Hepatocyte (in vitro differentiated cells): ENCODE measurements at regions not wholly inside any gene's neighbourhood (a gene's known extent, or its start where the extent isn't known, plus 50 kb on each side); places are given as distances from the start of the nearest gene placed in this dataset.
"Not testable (repeated sequence)": the region's sequence is repeated elsewhere in the genome, so short reads cannot be mapped to it uniquely, and the experiment has no call there.

Source experiments
- EZH2 ChIP-seq: fragments of 200-600 bp; sonication (generic); IDR thresholded peaks from 2 replicates; pipeline ENCODE4 v1.6.1; 2016; ENCODE audit warnings: antibody characterized with exemption, mild to moderate bottlenecking, borderline replicate concordance
- EZH2phosphoT487 ChIP-seq: fragments of 200-600 bp; sonication (generic); IDR thresholded peaks from one replicate; pipeline ENCODE4 v1.6.1; 2018; ENCODE audit warnings: antibody characterized with exemption, mild to moderate bottlenecking, low read depth, moderate library complexity; ENCODE audit not compliant: unreplicated experiment, severe bottlenecking
- TF ChIP-seq, protein P1 (sequence below): fragments of 200-600 bp; sonication (generic); IDR thresholded peaks from 2 replicates; pipeline ENCODE4 v1.5.1; 2016; ENCODE audit warnings: antibody characterized with exemption, mild to moderate bottlenecking; ENCODE audit not compliant: poor library complexity

DNA sequence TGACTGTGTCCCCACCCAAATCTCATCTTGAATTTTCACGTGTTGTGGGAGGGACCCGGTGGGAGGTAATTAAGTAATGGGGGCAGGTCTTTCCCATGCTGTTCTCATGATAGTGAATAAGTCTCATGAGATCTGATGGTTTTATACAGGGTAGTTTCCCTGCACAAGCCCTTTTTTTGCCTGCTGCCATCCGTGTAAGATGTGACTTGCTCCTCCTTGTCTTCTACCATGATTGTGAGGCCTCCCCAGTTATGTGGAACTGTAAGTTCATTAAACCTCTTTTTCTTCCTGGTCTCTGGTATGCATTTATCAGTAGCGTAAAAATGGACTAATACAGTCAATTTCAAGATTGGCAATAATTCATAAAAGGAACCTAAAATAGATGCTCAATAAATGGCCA, 261.0 kb downstream of the ETV1 start:
- TF ChIP-seq, protein P1, sequence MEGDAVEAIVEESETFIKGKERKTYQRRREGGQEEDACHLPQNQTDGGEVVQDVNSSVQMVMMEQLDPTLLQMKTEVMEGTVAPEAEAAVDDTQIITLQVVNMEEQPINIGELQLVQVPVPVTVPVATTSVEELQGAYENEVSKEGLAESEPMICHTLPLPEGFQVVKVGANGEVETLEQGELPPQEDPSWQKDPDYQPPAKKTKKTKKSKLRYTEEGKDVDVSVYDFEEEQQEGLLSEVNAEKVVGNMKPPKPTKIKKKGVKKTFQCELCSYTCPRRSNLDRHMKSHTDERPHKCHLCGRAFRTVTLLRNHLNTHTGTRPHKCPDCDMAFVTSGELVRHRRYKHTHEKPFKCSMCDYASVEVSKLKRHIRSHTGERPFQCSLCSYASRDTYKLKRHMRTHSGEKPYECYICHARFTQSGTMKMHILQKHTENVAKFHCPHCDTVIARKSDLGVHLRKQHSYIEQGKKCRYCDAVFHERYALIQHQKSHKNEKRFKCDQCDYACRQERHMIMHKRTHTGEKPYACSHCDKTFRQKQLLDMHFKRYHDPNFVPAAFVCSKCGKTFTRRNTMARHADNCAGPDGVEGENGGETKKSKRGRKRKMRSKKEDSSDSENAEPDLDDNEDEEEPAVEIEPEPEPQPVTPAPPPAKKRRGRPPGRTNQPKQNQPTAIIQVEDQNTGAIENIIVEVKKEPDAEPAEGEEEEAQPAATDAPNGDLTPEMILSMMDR: not testable (repeated sequence)
- not testable (repeated sequence) for TF ChIP-seq EZH2phosphoT487, EZH2
